ENCODE measurements at regions not wholly inside any gene's neighbourhood (a gene's known extent, or its start where the extent isn't known, plus 50 kb on each side); places are given as distances from the start of the nearest gene placed in this dataset.

GRCh38 chr1:240667351-240667750 is 55.4 kb upstream of the GREM2 start:
- no peak for DNase-seq

- no peak for DNase-seq
Observed at GRCh38 chr1:240666568-240667198, 54.7 kb upstream of the GREM2 start.

GRCh38 chr1:240663169-240663879 is 51.4 kb upstream of the GREM2 start:
- DNase-seq = no peak

Data from NCI-H146 (cell line).